Ecto neural progenitor cell (in vitro differentiated cells): ENCODE measurements at regions not wholly inside any gene's neighbourhood (a gene's known extent, or its start where the extent isn't known, plus 50 kb on each side); places are given as distances from the start of the nearest gene placed in this dataset.

Experiments used
- DNase-seq: peaks from one replicate; pipeline ENCODE4 v3.0.0-alpha.2; 2018; ENCODE audit warnings: low spot score

DNA sequence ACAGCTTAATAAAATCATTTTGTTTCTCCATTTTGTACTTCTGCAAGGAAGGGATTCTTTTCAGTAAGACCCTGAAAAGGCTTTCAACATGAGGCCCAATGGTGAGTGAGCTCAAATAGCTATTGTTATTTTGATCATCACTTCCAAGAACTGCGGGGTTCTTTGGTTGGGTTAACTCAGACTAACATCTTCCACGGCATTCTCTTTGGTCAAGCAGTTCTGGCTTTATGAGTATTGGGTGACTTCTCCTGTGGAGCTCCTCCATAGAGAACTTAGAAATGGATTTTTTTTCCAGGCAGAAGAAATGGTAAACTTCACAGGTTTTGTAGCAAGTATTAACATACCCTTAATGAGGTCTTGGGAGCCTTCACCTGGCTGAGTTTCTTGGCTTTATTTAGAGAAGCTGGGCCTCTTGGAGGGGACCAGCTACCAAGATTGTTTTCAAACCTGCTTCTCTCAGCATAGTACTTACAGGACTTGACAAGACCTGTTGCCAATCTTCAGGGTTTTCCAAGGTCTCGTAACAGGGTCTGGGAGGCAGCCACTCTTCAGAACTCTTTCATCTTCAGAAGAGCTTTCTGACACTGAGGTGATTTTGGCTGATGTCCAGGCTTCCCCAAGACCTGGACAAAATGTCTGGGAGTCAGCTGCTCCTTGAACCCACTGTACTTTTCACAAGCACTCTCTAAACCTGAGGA is 353.2 kb upstream of the ETAA1 start:
- DNase-seq = no peak

DNA sequence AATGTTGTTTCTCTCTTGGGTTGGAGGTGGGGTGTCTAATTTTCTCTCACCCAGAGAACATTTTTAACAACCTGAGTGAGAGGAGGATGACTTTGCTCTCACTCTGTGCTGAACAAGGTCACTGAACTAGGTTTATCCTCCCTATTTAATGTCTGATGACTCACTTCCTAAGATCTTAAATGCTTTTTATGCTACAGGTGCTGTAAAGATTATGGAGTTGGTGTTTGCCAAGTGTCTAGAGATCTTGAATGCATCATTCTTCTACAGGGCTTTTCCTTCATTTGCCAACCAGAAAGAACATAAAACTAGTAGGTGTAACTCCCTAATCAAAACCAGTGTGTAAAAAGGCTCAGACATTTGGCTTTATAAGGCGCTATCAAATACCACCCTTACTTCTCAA is 350.5 kb upstream of the ETAA1 start:
- no peak for DNase-seq

DNA sequence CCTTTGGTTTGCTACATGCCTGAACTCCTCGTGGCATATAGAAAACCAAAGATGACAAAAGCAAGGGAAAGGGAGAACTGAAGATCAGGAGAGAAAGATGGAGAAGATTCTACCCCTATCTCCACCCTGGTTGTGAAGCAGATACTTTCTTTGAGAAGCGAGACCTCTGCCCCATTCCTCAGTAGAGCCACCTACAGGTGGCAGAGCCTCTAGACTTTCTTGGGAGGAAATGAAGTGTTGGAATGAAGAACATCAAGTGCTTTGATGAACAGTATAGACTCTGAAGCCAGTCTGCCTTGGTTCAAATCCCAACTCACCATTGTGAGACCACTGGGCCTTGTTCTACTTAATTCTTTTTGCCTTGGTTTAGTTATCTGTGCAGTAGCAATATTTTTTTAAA is 348.8 kb upstream of the ETAA1 start:
- no peak for DNase-seq

DNA sequence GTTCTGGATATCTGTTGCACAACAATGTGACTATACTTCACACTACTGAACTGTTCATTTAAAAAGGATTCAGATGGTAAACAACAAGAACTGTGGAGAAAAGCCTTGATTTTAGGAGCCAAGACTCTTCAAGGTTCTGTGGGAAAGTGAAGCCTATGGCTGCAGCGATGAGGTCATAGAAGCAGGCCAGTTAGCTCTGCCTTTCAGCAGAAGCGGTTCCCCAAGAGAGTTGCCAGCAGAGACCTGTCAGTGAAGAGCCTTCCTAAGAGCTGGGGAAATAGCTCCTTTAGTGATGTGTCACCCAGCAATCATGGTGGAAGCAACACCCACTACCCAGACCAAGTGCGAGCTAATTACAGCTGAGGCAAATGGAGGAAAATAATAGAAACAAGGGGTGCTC is 346.5 kb upstream of the ETAA1 start:
- no peak for DNase-seq

DNA sequence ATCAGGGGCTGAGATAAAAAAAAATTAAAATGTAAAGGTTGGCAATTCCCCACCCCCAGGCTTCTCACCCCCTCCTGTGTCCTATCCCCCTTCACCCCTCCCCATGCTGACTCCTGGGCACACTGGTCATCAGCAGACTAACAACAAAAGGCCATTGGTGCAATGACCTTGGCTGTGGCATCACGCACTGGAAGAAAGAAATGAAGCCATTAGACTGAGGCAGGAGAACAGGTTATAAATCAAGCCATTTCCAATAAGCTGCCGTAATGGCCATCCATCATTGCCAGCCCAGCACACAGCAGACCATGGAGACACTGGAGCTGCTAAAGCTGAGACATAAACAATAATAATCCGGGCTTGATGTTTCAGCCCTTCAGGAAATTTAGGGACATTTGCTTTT is 342.4 kb upstream of the ETAA1 start:
- no peak for DNase-seq

DNA sequence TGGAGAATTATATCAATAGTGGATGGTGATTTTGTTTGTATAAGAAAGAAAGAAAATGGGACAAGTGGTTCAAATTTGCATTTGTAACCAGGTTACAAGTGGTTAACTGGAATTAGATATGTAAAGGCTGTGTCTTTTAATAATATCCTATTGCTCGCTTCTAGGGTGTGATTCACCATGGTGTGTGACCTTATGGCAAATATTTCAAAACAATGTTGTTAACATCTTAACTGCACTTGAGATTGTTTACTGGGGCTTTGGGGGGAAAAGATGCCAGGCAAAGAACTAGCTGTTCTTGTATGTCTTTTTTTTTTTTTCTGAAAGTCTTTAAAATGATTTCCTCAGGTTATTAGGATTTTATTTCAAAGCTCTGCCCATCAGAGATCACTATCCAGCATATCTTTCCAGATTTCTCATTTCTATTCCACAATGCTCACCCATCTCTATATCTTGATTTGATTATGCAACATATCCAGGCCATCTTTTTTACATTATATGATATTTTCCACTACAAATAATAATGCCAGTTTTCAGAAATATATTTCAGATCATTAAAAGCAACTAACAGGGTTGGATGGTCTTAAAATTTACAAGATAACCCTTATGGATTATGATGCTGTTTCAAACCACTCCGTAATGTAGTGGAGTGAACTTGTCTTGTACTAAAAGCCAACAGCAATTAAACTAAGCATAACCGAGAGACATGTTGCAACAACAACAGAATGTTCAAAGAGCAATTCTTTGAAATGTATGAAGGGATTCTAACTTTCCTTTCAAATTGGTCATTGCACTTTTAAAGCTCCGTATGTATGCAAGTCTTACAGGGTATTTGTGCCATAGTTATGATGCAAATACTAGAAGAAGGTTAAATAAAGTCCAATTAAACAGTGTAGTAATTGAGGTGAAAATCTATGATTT is 341.5 kb upstream of the ETAA1 start:
- DNase-seq = no peak

DNA sequence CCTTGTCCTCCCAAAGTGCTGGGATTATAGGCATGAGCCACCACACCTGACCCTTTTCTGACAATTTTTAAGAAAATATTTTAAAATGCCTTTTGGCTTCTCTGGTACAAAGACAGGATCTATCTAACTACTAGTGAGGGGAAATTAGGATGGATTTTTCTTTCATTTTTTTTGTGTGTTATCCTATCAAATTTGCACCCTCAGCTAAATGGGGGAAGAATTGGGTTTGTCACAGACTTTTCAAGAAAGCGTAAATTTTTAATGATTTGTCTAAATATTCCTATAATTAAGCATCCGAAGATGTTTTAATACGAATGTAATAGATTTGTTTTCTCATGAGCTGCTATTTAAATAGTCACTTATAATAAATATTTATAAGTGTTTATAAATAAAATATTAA is 340.0 kb upstream of the ETAA1 start:
- DNase-seq = no peak

DNA sequence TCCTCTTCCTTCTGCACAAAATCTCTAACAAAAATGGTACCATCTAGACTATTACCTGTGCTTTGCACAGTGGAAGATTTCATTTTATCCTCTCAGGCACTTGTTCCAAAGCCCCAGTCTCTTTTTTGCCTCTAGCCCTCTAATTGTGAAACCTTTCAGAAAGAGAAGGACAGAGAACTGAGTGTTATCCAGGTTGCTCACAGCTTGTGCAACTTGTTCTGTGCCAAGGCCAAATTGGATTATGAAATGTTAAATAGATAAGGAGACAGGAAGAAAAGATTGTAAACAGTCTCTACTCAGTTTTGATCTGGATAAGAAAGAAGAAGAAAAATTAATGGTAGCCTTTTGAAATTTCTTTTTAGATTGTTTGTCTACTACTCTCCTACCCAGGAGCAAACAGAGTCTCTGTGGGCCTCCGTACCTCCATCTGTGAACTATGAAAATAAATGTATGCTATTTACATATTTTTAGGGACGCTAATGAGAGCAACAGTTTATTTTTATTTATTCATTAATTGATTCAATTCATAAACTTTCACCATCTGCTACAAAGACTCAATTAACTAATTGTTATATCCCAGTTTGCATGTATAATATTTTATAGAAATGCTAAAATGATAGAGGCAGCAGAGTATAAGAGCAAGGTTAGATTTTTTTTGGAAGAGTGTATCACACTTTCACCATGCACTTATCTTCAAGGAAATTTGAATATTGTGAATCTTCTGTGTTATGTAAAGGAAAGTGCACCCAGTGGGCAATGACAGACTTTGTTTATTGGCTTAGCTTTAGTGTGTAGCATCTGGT is 339.0 kb upstream of the ETAA1 start:
- no peak for DNase-seq

DNA sequence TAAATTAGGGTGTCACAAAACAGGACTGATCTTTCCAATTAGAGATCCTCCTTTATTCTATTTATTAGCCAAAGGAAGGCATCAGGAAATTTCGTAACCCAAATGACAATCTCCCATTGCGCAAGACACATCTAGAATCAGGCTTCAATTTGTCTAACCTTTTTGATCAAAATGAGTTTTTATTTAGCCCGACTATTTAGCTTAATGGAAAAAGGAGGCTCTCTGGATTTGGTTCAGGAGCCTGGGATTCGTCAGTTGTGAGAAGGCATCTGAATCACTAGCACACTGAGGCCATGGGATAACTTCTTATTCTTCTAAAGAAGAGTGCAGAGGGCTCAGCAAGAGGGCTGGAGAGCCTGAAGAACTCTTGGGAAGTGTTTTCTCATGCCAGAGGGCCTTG is 332.1 kb upstream of the ETAA1 start:
- no peak for DNase-seq

DNA sequence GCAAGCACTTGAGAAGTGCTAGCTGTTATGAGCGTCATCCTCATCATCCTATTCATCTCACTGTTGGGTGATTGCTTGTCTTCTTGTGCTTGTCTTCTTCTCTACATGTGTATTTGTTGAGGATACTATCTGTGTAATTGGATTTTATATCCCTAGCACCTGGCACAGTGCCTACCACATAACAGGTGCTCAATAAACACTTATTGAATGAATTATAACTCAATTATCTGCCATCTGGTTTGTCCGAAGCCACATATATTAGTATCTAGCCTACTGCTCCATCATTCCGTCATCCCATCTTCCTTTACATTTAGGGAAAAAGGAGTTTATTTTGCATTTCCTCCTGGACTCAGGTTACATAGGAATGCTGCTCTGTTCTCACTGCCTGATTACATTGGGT is 330.4 kb upstream of the ETAA1 start:
- DNase-seq = no peak

DNA sequence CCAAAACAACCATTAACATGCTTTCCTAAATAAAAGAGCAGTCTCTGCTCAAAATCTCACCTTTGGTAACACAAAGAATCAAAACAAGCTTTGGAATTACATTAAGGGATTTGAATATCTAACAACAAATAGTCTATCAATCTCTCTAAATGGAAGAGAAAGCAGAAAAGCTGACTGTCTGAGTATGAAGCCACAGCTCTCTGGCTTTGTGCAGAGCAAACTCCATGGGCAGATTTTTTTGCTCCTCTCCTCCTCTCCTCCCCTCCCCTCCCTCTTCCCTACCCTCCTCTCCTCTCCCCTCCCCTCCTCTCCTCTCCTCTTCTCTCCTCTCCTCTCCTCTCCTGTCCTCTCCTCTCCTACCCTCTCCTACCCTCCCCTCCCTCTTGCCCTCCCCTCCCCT is 329.5 kb upstream of the ETAA1 start:
- DNase-seq = no peak

DNA sequence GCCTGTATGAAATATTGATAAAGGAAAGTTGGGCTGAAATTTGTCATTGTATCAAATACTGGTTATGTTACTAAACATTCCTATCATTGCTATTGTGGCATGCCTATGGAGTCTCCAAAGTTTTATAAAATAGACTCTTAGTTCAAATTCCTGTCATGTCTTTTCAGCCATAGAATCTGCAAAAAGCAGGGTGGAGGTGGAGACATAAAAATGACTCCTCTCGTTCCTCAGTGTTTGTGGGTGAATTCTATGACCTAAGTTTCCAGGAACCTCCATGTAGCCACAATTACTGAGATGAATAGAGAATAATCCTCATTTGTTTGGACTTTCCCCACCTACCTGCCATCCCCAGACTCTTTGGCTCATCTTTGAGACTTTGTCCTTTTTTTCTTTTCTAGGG is 326.3 kb upstream of the ETAA1 start:
- no peak for DNase-seq

DNA sequence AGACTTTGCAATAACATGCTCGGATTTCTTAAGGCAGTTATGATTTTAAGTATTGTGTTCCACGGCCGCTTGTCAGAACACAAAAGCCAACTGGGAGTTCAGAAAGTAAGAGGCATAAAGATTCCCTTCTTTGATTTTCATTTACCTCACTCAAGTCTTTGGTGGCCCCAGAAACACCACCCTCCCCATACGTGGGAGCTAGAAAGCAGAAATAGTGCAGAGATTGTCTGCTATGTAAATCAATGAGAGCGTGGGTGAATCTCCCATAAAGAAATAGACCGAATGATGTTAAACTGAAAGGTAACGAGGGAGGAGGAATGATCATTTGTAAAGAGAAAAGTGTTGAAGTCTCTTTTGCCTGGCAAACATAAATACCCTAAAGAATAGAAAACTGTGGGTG is 322.1 kb upstream of the ETAA1 start:
- DNase-seq = no peak

DNA sequence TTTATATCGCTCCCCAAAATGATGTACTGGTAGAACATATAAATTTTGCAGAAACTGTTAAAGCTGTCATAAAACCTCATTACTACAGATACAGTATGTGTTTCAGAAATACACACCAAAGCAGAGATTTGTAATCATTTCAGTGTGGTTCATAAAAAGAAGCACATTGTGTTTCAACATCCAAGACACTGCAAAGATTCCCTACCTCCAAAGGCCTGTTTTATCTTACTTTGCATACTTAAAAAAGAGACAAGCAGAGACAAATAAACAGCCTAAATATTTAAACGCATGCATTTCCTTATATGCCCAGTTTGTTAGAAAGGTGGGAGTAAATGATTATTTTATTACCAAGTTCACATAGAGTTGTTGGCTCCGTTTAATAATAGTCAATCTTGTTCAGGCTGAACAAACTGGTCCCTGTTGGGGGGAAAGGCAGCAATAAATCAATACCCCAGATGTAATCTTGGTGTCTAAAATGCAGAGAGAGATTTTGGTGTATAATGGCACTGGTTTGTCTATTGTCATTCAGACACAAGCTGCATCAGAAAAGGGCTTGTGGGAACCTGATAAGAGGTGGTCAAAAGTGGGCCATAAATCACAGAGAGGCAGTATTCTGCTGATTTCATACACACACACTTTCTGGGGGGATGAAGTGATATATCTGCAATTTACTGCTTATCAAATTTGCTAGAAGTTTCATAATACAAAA is 321.4 kb upstream of the ETAA1 start:
- DNase-seq = no peak

DNA sequence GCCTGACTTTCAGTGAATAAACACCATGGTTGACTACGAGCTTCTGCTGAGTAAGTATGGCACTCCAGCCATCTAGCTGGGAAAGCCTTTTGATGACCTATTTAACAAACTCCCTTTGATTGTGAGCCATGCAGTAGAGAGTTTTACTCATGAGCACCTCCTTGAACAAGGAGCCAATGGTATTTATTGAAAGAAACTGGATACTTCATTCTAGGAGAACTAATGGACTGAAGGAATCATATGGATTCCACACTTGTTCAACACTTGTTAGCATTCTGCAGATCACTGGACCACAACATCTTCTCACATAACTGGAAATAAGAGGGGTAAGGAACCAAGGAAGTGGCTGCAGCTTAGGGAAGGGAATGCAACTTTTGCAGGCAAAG is 320.9 kb upstream of the ETAA1 start:
- no peak for DNase-seq

DNA sequence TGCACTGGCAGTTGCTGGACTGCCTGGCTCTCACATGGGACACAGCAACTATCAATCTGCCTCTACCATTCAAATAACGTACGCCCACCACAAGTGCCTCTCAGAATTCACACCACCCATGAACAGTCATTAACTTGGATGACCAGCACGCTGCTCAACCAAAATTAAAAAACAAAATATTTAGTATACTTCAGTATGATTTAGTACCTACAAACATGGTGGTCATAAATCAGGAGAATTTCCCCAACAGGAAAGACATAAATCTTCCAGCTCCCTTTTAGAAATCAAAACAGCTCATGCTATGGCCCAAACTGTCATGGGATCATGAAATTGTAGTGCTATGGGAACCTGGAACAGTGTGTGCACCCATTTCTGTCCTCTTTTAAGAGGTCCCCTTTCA is 317.4 kb upstream of the ETAA1 start:
- no peak for DNase-seq

DNA sequence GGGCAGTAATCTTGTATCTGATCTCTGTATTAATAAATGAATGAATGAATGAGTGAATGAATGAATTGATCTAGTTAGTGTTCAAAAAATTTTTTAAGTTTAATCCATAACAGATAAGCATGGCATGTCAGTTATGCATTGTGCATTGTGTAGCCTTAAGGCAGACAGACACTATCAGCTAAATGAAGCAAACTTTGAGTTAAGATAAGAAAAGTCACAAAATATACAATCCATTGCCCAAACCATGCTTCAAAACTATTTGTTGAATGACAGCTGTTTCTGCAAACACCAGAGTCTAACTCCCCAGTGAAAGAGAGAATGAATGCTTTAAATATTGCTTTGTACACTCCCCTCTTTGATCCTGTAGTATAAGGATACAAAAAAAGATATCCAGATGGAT is 314.3 kb upstream of the ETAA1 start:
- DNase-seq = no peak

DNA sequence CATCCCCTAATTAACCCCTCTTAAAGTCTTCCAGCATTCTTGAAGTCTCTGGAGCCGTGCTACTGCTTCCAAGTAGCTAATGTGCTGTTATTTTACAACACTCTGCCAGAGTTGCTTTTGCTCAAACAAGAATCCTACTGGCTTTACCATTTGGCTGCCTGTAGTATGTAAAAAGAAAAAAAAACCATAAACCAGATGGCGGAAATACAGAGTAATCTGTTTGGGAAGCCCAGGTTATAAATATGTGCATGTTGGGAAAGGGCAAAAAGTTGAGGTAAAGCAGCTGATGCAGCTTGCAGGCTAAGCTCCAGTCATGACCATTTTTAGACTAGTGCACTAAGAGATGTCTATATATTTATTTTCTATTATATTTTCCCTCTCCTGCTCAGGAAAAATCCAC is 313.2 kb upstream of the ETAA1 start:
- no peak for DNase-seq

DNA sequence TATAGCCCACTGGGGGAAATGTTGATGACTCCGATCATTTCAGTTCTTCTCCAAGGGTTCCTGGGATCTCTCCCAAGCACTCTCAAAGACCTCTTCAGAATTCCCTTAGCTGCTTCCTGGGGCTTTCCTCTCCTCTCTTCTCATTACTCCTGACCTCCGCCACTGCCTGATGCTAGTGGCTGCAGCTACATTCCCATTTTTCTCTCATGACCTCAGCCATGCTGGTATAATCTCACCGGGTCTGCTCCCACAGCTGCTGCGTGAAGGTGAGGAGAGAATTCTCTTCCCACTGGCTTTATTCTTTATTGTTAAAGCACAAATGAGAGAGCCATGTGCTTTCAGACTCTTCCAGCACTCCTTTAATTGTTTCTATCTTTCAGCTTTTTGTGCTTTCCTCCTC is 312.0 kb upstream of the ETAA1 start:
- no peak for DNase-seq

DNA sequence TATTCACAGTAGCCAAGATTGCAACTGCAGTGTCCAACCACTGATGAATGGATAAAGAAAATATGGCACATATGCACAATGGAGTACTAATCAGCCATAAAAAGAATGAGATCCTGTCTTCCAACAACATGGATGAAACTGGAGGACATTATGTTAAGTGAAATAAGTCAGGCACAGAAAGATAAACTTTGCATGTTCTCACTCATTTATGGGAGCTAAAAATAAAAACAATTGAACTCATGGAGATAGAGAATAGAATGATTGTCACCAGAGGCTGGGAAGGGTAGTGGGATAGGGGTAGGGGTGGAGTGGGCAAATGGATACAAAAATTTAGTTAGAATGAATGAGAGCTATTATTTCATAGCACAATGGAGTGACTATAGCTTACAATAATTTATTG is 305.5 kb upstream of the ETAA1 start:
- no peak for DNase-seq

DNA sequence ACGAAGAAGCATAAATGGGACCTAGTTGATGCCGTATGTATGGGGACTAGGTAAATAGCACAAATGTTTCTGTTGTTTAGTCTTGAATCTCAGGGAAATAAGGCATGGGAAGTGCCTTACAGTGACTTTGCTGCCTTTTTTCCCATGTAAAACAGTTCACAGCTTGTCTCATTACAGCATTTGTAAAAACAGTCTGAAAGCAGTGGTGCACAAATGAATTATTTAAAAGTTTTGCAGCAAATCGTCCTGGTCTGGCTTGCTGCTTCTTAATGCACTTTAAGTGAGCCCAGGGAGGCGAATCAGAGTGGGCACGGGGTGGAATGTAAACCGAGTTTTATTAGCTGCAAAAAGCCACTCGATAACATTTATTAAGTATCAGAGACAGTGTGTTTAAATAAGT is 302.0 kb upstream of the ETAA1 start:
- DNase-seq = no peak

DNA sequence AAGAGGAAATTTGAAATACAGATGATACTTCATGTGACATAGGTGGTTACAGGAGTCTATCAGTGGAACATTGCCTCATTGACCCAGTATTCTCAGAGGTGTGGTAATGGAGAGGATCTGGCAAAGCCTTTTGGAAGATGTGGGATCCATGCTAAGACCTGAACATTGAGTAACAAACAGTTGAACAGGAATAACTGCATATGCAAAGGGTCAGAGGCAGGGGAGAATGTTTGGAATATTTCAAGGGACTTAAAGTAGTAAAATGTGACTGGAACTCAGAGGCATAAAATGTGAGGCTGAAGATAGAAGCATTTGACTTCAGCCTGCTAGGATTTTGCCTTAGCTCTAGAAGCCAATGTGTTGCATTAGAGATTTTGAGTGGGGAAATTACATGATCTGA is 300.2 kb upstream of the ETAA1 start:
- no peak for DNase-seq
